H9 (cell line): ENCODE measurements at regions not wholly inside any gene's neighbourhood (a gene's known extent, or its start where the extent isn't known, plus 50 kb on each side); places are given as distances from the start of the nearest gene placed in this dataset.

Experiments
- DNase-seq: peaks from one replicate; pipeline ENCODE4 v3.0.0-alpha.2; 2017
- H2AFZ ChIP-seq: one replicate; pipeline ENCODE4 v1.6.1; 2013; ENCODE audit warnings: mild to moderate bottlenecking, low read length, control low read depth, moderate library complexity
- H2AK5ac ChIP-seq: 2 replicates; pipeline ENCODE4 v1.6.1; 2013; ENCODE audit warnings: low read length, control low read depth, mixed read lengths; ENCODE audit not compliant: insufficient read length
- H2BK120ac ChIP-seq: one replicate; pipeline ENCODE4 v1.6.1; 2013; ENCODE audit warnings: low read depth, mild to moderate bottlenecking, low read length, control low read depth, inconsistent platforms; ENCODE audit not compliant: poor library complexity, severe bottlenecking
- H2BK12ac ChIP-seq: 2 replicates; pipeline ENCODE4 v1.6.1; 2013; ENCODE audit warnings: low read length, control low read depth, mixed read lengths, low read depth; ENCODE audit not compliant: insufficient read length
- H2BK15ac ChIP-seq: 2 replicates; pipeline ENCODE4 v1.6.1; 2013; ENCODE audit warnings: low read depth, low read length, control low read depth
- H2BK20ac ChIP-seq: one replicate; pipeline ENCODE4 v1.6.1; 2013; ENCODE audit warnings: low read depth, mild to moderate bottlenecking, low read length, control low read depth, inconsistent platforms; ENCODE audit not compliant: poor library complexity, severe bottlenecking
- H2BK5ac ChIP-seq: 2 replicates; pipeline ENCODE4 v1.6.1; 2013; ENCODE audit warnings: low read length, control low read depth, mixed read lengths; ENCODE audit not compliant: insufficient read length
- H3K14ac ChIP-seq: 2 replicates; pipeline ENCODE4 v1.6.1; 2013; ENCODE audit warnings: low read length, control low read depth; ENCODE audit not compliant: insufficient read depth
- H3K18ac ChIP-seq: 2 replicates; pipeline ENCODE4 v1.6.1; 2013; ENCODE audit warnings: low read depth, mild to moderate bottlenecking, mixed read lengths, low read length, control low read depth; ENCODE audit not compliant: insufficient read length
- H3K23ac ChIP-seq: 2 replicates; pipeline ENCODE4 v1.6.1; 2013; ENCODE audit warnings: low read length, control low read depth, mixed read lengths, low read depth; ENCODE audit not compliant: insufficient read length
- H3K23me2 ChIP-seq: 2 replicates; pipeline ENCODE4 v1.6.1; 2013; ENCODE audit warnings: low read depth, mild to moderate bottlenecking, mixed read lengths, low read length, control low read depth; ENCODE audit not compliant: insufficient read length, poor library complexity, severe bottlenecking
- H3K27ac ChIP-seq: 2 replicates; pipeline ENCODE4 v1.5.1; 2013; ENCODE audit warnings: low read length, control low read depth, mixed read lengths, low read depth; ENCODE audit not compliant: insufficient read length
- H3K27me3 ChIP-seq: 2 replicates; pipeline ENCODE4 v1.6.1; 2013; ENCODE audit warnings: low read length, control low read depth, inconsistent platforms; ENCODE audit not compliant: insufficient read depth
- H3K4ac ChIP-seq: 2 replicates; pipeline ENCODE4 v1.6.1; 2013; ENCODE audit warnings: low read depth, mild to moderate bottlenecking, control low read depth, inconsistent platforms, low read length, moderate library complexity
- H3K4me1 ChIP-seq: 2 replicates; pipeline ENCODE4 v1.6.1; 2013; ENCODE audit warnings: low read length, control low read depth, inconsistent platforms; ENCODE audit not compliant: insufficient read depth
- H3K4me2 ChIP-seq: 2 replicates; pipeline ENCODE4 v1.6.1; 2013; ENCODE audit warnings: low read length, control low read depth, mixed read lengths; ENCODE audit not compliant: insufficient read length, insufficient read depth
- H3K56ac ChIP-seq: 2 replicates; pipeline ENCODE4 v1.6.1; 2013; ENCODE audit warnings: low read depth, mild to moderate bottlenecking, mixed read lengths, low read length, control low read depth; ENCODE audit not compliant: insufficient read length
- H3K79me1 ChIP-seq: 2 replicates; pipeline ENCODE4 v1.6.1; 2013; ENCODE audit warnings: low read depth, mild to moderate bottlenecking, moderate library complexity, low read length, control low read depth, inconsistent platforms; ENCODE audit not compliant: insufficient read depth, poor library complexity, severe bottlenecking
- H3K79me2 ChIP-seq: 2 replicates; pipeline ENCODE4 v1.6.1; 2013; ENCODE audit warnings: low read length, control low read depth, inconsistent platforms; ENCODE audit not compliant: insufficient read depth
- H3K9ac ChIP-seq: 2 replicates; pipeline ENCODE4 v1.6.1; 2013; ENCODE audit warnings: low read length, control low read depth, mixed read lengths; ENCODE audit not compliant: insufficient read length; ENCODE audit errors: extremely low read depth
- H3K9me3 ChIP-seq: one replicate; pipeline ENCODE4 v1.6.1; 2013; ENCODE audit warnings: low read depth, low read length, inconsistent platforms; ENCODE audit not compliant: control insufficient read depth
- H3T11ph ChIP-seq: one replicate; pipeline ENCODE4 v1.6.1; 2013; ENCODE audit warnings: mild to moderate bottlenecking, low read length, control low read depth, inconsistent platforms
- H4K20me1 ChIP-seq: one replicate; pipeline ENCODE4 v1.6.1; 2013; ENCODE audit not compliant: control insufficient read depth, insufficient read length, insufficient read depth
- H4K5ac ChIP-seq: 2 replicates; pipeline ENCODE4 v1.6.1; 2013; ENCODE audit warnings: low read depth, mild to moderate bottlenecking, mixed read lengths, low read length, control low read depth; ENCODE audit not compliant: insufficient read length
- H4K8ac ChIP-seq: replicated peaks from 2 replicates; pipeline ENCODE4 v1.6.1; 2013; ENCODE audit warnings: low read length, control low read depth, mixed read lengths, low read depth; ENCODE audit not compliant: insufficient read length
- H4K91ac ChIP-seq: 2 replicates; pipeline ENCODE4 v1.6.1; 2013; ENCODE audit warnings: low read depth, mild to moderate bottlenecking, moderate library complexity, mixed read lengths, low read length, control low read depth; ENCODE audit not compliant: insufficient read length
- H3K27ac Mint-ChIP-seq, 3 experiments: 2 replicates in 2 of 3; 3 replicates in 1 of 3; pipeline ENCODE4 v1.8.0; 2020 to 2021; ENCODE audit warnings: mixed read lengths in 3 of 3, mild to moderate bottlenecking in 1 of 3, moderate library complexity in 1 of 3
- H3K27me3 Mint-ChIP-seq: 2 replicates; pipeline ENCODE4 v1.8.0; 2021; ENCODE audit warnings: low read depth, mild to moderate bottlenecking, moderate library complexity, mixed read lengths
- H3K36me3 Mint-ChIP-seq, 3 experiments: 2 replicates in 2 of 3; 3 replicates in 1 of 3; pipeline ENCODE4 v1.8.0; 2020 to 2021; ENCODE audit warnings: low read depth in 3 of 3, mixed read lengths in 3 of 3; ENCODE audit not compliant: insufficient read depth in 1 of 3
- H3K4me1 Mint-ChIP-seq, 2 experiments: 2 replicates each; pipeline ENCODE4 v1.8.0; 2020; ENCODE audit warnings: mixed read lengths in 2 of 2
- H3K4me3 Mint-ChIP-seq, 2 experiments: 2 replicates in 1 of 2; 3 replicates in 1 of 2; pipeline ENCODE4 v1.8.0; 2020 to 2021; ENCODE audit warnings: mild to moderate bottlenecking in 2 of 2, mixed read lengths in 2 of 2, moderate library complexity in 1 of 2
- H3K9me3 Mint-ChIP-seq, 2 experiments: 2 replicates in 1 of 2; 3 replicates in 1 of 2; pipeline ENCODE4 v1.8.0; 2020; ENCODE audit warnings: mild to moderate bottlenecking in 2 of 2, mixed read lengths in 2 of 2, moderate library complexity in 1 of 2
- CTCF ChIP-seq: fragments of 200-600 bp; sonication (generic); conservative IDR thresholded peaks from 3 replicates; pipeline ENCODE4 v1.8.0; 2021; ENCODE audit warnings: antibody characterized with exemption, mild to moderate bottlenecking
- WGBS: extraction: QIAGEN DNeasy Blood & Tissue Kit; methylation state at CpG from one replicate; pipeline ENCODE4 v1.1.7; 2013; ENCODE audit warnings: missing lambda C conversion rate, low lambda C conversion rate, mixed read lengths; ENCODE audit not compliant: insufficient read length; ENCODE audit errors: extremely low coverage; 5-methylcytosine and 5-hydroxymethylcytosine counted together

- Histone ChIP-seq H3K23ac (no peak overlapping the region), H2BK5ac (no peak overlapping the region), H3K14ac (no peak overlapping the region), H4K5ac (no peak overlapping the region), H3K18ac (no peak overlapping the region), H3K4ac (no peak overlapping the region), H2BK20ac (no peak overlapping the region), H4K20me1 (no peaks in the 10 kb centered on the region), H4K91ac (no peak overlapping the region), H3K23me2 (no peaks in the 10 kb centered on the region), H3T11ph (no peak overlapping the region), H3K56ac (no peak overlapping the region), H3K79me2 (no peaks in the 10 kb centered on the region), H3K9me3 (no peaks in the 10 kb centered on the region), H3K4me1 (no peaks in the 10 kb centered on the region; the same call in 1 of the 2 replicates), H4K8ac (no peak overlapping the region), H2BK12ac (no peak overlapping the region), H3K4me2 (no peak overlapping the region), H2BK120ac (no peak overlapping the region), H3K9ac (no peak overlapping the region), H3K27ac (no peak overlapping the region), H3K79me1 (no peaks in the 10 kb centered on the region), H2AK5ac (no peak overlapping the region), H2AFZ (no peak overlapping the region), H3K27me3 (no peaks in the 10 kb centered on the region), H2BK15ac (no peak overlapping the region)
- Mint-ChIP-seq H3K27me3 (no peaks in the 10 kb centered on the region; the same call in 1 of the 2 replicates), H3K4me1 (peaks cover 4% of the 10 kb centered on the region in 2 experiments; a peak in 1 of 4 replicates), H3K36me3 (no peaks in the 10 kb centered on the region), H3K9me3 (no peaks in the 10 kb centered on the region), H3K27ac (no peak overlapping the region), H3K4me3 (no peak overlapping the region)
- DNase-seq = no peak
- no peak for TF ChIP-seq CTCF
- no CpG with 5 or more reads among the region's 3 CpGs for WGBS
Measured at GRCh38 chr5:74156728-74157383, 483.7 kb downstream of the ENC1 start.
